Upper lobe of left lung (tissue), 4 donors: ENCODE measurements at regions not wholly inside any gene's neighbourhood (a gene's known extent, or its start where the extent isn't known, plus 50 kb on each side); places are given as distances from the start of the nearest gene placed in this dataset.

ENCODE experiments used
- EP300 ChIP-seq, 4 donors: sonication (generic); formaldehyde crosslinking; IDR thresholded peaks; one replicate each; pipeline ENCODE4 v1.5.1; 2017; ENCODE audit warnings: antibody characterized with exemption in 4 of 4, control low read depth in 2 of 4
- POLR2A ChIP-seq, 4 donors: fragments of 450-650 bp; IDR thresholded peaks; one replicate each; pipeline ENCODE4 v1.5.1; 2016 to 2017; ENCODE audit warnings: antibody characterized with exemption in 4 of 4, mild to moderate bottlenecking in 2 of 4
- POLR2AphosphoS5 ChIP-seq, 2 donors: sonication (generic); formaldehyde crosslinking; IDR thresholded peaks; one replicate each; pipeline ENCODE4 v1.5.1; 2017; ENCODE audit warnings: antibody characterized with exemption in 2 of 2
- TF ChIP-seq, protein P1 (sequence below), 6 experiments: fragments of 450-650 bp in 4 of 6; fragments of 200-600 bp in 2 of 6; sonication (generic) in 2 of 6; IDR thresholded peaks; one replicate each; pipeline ENCODE4 v1.5.1; 2016 to 2019; ENCODE audit warnings: antibody characterized with exemption in 6 of 6

DNA sequence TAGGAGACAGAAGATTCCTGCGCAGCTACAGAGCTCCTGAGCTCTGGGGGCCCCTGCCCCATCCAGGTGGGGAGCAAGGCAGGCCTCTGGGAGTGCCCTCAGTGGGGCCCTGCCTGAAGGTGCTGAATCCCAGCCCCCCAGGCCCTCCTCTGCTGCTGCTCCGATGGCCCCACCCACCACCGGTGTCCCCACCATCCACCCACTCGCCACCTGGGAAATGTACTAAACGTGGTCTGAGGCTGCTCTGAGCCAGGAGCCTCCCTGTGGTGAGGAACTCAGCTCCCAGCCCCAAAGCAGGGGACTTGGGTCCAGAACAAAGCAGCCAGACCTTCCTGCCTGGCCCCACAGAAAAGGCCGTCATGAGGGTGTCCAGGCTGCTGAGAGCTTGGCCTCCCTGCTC is 289.4 kb downstream of the CTTN start:
- TF ChIP-seq POLR2AphosphoS5 (IDR thresholded peaks at IDR 0.05) (no peak), POLR2A (IDR thresholded peaks at IDR 0.05) (no peak), EP300 (IDR thresholded peaks at IDR 0.05) (no peak)
- TF ChIP-seq, protein P1, sequence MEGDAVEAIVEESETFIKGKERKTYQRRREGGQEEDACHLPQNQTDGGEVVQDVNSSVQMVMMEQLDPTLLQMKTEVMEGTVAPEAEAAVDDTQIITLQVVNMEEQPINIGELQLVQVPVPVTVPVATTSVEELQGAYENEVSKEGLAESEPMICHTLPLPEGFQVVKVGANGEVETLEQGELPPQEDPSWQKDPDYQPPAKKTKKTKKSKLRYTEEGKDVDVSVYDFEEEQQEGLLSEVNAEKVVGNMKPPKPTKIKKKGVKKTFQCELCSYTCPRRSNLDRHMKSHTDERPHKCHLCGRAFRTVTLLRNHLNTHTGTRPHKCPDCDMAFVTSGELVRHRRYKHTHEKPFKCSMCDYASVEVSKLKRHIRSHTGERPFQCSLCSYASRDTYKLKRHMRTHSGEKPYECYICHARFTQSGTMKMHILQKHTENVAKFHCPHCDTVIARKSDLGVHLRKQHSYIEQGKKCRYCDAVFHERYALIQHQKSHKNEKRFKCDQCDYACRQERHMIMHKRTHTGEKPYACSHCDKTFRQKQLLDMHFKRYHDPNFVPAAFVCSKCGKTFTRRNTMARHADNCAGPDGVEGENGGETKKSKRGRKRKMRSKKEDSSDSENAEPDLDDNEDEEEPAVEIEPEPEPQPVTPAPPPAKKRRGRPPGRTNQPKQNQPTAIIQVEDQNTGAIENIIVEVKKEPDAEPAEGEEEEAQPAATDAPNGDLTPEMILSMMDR (IDR thresholded peaks at IDR 0.05) = no peak
